Retinal pigment epithelial cell (primary cell): ENCODE measurements at regions not wholly inside any gene's neighbourhood (a gene's known extent, or its start where the extent isn't known, plus 50 kb on each side); places are given as distances from the start of the nearest gene placed in this dataset.

Experiments used
- DNase-seq: peaks from one replicate; pipeline ENCODE4 v3.0.0-alpha.2; 2010; ENCODE audit warnings: low read depth
- H3K4me3 ChIP-seq: 2 replicates; pipeline ENCODE4 v1.5.1; 2011; ENCODE audit warnings: mild to moderate bottlenecking, low read length, control low read depth, moderate library complexity
- TF ChIP-seq, protein P1 (sequence below): conservative IDR thresholded peaks from 2 replicates; pipeline ENCODE4 v1.5.1; 2011; ENCODE audit warnings: low read depth, low read length, control low read depth, inconsistent platforms

DNA sequence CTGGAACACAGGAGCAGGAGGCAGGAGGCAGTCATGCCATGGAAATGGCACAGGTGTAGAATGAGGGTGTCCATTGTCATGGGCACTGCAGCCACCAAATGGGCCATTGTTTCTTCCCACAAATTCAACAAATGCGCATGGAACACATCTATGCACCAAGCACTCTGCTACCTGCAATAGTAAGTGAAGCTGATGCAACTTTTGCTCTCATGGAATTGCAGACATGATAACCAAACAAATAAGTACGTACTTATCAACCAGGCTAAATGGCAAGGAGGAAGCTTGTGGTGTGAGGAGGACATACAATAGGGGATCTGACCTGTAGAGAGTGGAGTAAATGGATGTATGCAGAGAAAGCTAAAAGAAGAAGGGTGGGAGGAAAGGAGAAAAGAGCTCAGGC is 116.8 kb downstream of the TRIM36 start:
- DNase-seq, result no peak
- TF ChIP-seq, protein P1, sequence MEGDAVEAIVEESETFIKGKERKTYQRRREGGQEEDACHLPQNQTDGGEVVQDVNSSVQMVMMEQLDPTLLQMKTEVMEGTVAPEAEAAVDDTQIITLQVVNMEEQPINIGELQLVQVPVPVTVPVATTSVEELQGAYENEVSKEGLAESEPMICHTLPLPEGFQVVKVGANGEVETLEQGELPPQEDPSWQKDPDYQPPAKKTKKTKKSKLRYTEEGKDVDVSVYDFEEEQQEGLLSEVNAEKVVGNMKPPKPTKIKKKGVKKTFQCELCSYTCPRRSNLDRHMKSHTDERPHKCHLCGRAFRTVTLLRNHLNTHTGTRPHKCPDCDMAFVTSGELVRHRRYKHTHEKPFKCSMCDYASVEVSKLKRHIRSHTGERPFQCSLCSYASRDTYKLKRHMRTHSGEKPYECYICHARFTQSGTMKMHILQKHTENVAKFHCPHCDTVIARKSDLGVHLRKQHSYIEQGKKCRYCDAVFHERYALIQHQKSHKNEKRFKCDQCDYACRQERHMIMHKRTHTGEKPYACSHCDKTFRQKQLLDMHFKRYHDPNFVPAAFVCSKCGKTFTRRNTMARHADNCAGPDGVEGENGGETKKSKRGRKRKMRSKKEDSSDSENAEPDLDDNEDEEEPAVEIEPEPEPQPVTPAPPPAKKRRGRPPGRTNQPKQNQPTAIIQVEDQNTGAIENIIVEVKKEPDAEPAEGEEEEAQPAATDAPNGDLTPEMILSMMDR, result no peak
- no peak overlapping the region for H3K4me3 ChIP-seq

DNA sequence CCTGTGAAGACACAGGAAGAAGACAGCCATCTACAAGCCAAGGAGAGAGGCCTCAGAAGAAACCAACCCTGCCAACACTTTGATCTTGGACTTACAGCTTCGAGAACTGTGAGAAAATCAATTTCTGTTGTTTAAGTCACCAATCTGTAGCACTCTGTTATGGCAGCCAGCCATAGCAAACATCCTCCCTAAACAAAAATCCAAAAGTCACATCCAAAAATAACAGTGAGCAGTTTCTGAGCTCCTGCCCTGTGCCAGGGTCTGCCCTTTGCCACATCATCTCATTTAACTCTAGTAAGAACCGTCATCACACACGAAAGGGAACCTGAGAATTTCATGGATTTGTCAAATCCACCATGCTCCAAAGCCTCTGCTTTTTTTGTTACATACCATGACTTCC is 118.8 kb downstream of the TRIM36 start:
- H3K4me3 ChIP-seq, result no peak overlapping the region
- TF ChIP-seq, protein P1, result no peak
- no peak for DNase-seq

DNA sequence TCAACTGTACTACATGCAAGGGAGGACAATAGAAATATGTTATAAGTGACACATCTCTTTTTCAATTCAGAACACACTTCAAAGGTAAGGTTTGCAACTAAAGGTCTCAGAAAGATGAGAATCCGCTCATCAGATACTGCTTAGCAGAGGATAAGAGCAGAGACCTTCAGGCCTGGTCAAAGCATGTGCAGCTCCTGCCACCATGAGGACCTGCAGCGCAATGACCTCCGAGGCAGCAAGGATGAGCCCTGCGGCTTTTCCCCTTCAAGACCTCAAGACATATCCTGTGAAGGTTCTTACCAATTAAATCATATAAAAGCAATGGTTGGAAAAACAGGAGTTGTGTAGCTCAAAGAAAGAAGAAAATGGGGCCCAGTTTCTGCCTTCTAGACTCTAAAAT is 135.8 kb downstream of the TRIM36 start:
- no peak overlapping the region for H3K4me3 ChIP-seq
- DNase-seq, result no peak
- TF ChIP-seq, protein P1, result no peak

DNA sequence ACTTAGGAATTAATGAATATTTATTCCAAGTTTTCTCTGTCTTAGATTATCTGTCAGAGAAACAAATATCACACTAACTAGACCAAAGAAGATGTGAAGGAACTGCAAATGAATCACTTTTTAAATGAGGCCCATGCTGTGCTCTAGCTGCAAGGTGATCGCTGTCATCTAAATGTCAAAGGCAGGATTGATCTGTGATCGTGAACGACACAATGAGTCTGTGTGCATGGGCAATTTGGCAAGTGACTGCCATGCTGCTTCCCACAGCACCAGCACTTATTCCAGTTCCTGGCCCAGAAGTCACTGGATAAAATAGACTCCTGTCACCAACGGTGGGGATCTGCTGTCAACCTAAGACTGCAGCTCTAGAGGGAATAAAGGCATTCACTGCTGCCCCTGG is 141.2 kb downstream of the TRIM36 start:
- no peak for DNase-seq
- no peak overlapping the region for H3K4me3 ChIP-seq
- TF ChIP-seq, protein P1, result no peak

DNA sequence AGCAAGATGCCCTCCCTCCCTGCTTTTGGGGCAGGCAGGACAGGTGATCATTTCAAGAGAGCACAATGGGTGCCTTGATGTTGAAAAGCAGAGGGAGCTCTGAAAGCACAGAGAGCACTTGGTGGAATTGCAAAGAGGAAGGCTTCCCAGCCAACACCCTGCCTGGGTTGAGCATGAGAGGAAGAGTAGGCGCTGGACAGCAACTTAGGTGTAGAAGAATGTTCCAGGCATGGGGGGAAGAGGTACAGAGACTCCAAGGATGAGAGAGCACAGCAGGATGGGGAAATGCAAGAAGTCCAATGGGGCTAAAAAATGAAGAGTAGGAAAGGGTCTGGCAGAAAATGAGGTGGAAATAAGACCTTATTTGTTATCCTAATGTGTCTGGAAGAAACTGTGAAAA is 144.8 kb downstream of the TRIM36 start:
- H3K4me3 ChIP-seq, result no peak overlapping the region
- no peak for DNase-seq
- TF ChIP-seq, protein P1, result no peak

GRCh38 chr5:115022303-115022702 is 147.4 kb downstream of the TRIM36 start:
- H3K4me3 ChIP-seq, result no peak overlapping the region
- TF ChIP-seq, protein P1, result no peak
- DNase-seq, result no peak

DNA sequence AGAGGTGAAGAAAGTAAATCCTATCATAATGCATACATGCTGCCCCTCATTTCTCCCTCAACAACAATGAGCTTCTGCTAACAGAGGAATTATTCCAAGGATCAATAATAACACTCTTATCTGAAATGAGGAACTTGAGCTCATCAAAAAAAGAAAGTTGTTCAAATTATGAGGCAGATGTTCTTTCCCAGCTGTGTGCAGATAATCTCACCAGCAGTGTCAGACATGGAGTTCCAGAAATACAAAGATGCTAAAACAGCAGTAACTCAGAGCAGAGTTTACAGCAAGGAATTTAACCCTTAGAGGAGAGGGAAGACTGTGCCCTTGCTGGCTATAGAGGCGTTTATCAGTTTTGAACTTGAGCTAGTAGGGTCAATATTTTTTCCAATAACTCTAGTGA is 153.1 kb downstream of the TRIM36 start:
- DNase-seq, result no peak
- no peak overlapping the region for H3K4me3 ChIP-seq
- TF ChIP-seq, protein P1, result no peak
